BJ (cell line): ENCODE measurements at regions not wholly inside any gene's neighbourhood (a gene's known extent, or its start where the extent isn't known, plus 50 kb on each side); places are given as distances from the start of the nearest gene placed in this dataset.
"Not testable (repeated sequence)": the region's sequence is repeated elsewhere in the genome, so short reads cannot be mapped to it uniquely, and the experiment has no call there.

Experiments
- CTCF ChIA-PET: fragments of 350-600 bp; formaldehyde crosslinking; extraction: SDS; loops from one replicate; lab custom pipeline; 2021; ENCODE audit warnings: antibody characterized with exemption, inconsistent platforms; lab: Yijun Ruan, JAX
- POLR2A ChIA-PET: fragments of 300-600 bp; sonication (Branson Sonifier 250); formaldehyde crosslinking; extraction: SDS; loops from one replicate; lab custom pipeline; 2021; ENCODE audit warnings: antibody characterized with exemption; lab: Charles Lee
- DNase-seq: peaks from one replicate; pipeline ENCODE4 v3.0.0-alpha.2; 2011; ENCODE audit warnings: low read depth
- H3K27me3 ChIP-seq: 2 replicates; pipeline ENCODE4 v1.6.0; 2011; ENCODE audit warnings: low read length; ENCODE audit not compliant: control insufficient read depth, insufficient read depth
- H3K36me3 ChIP-seq: 2 replicates; pipeline ENCODE4 v1.5.1; 2011; ENCODE audit warnings: low read length; ENCODE audit not compliant: control insufficient read depth, insufficient read depth
- H3K4me3 ChIP-seq: 2 replicates; pipeline ENCODE4 v1.5.1; 2011; ENCODE audit warnings: low read depth, mild to moderate bottlenecking, control low read depth, low read length
- CTCF ChIP-seq: IDR thresholded peaks from 2 replicates; pipeline ENCODE4 v1.5.1; 2011; ENCODE audit warnings: low read depth, mild to moderate bottlenecking, control low read depth, inconsistent platforms, low read length, moderate library complexity; ENCODE audit not compliant: insufficient read depth

- CTCF ChIA-PET = no interaction called here
- H3K36me3 ChIP-seq = no peaks in the 10 kb centered on the region
- DNase-seq = no peak
- peaks cover 5% of the 10 kb centered on the region for H3K27me3 ChIP-seq
- no peak for TF ChIP-seq CTCF
- H3K4me3 ChIP-seq = no peak overlapping the region
- POLR2A ChIA-PET = no interaction called here
These were observed 63.2 kb upstream of the ATP5MC3 start for GRCh38 chr2:175244697-175245096.

- Histone ChIP-seq H3K27me3 (peaks cover 1% of the 10 kb centered on the region), H3K4me3 (no peak overlapping the region), H3K36me3 (no peaks in the 10 kb centered on the region)
- TF ChIP-seq CTCF = no peak
- ChIA-PET CTCF (interaction anchor here (1.7 kb wide), 1 partner anchor 10 kb away, joined by 6 read pairs; no protein-coding TSS in a partner anchor), POLR2A (no interaction called here)
- no peak for DNase-seq
These were observed 60.2 kb upstream of the ATP5MC3 start for GRCh38 chr2:175241691-175242090.

- CTCF ChIA-PET = interaction anchor here (1.4 kb wide), 1 partner anchor 11 kb away, joined by 8 read pairs; no protein-coding TSS in a partner anchor
- POLR2A ChIA-PET = not testable (repeated sequence)
These were observed 58.5 kb upstream of the ATP5MC3 start for GRCh38 chr2:175240033-175240432.

GRCh38 chr2:175236930-175237329, 55.4 kb upstream of the ATP5MC3 start:
- no peak for DNase-seq
- Histone ChIP-seq H3K36me3 (no peaks in the 10 kb centered on the region), H3K4me3 (no peak overlapping the region), H3K27me3 (peaks cover 12% of the 10 kb centered on the region)
- no peak for TF ChIP-seq CTCF
- ChIA-PET POLR2A (no interaction called here), CTCF (no interaction called here)

More at GRCh38 chr2:175240033-175240432, 58.5 kb upstream of the ATP5MC3 start:
- not testable (repeated sequence) for H3K36me3 ChIP-seq, H3K4me3 ChIP-seq, H3K27me3 ChIP-seq, DNase-seq

- Histone ChIP-seq H3K4me3 (no peak overlapping the region), H3K36me3 (no peaks in the 10 kb centered on the region), H3K27me3 (peaks cover 14% of the 10 kb centered on the region)
- ChIA-PET POLR2A (no interaction called here), CTCF (interaction anchor here (1.0 kb wide), 1 partner anchor 17 kb away, joined by 3 read pairs; no protein-coding TSS in a partner anchor)
- no peak for DNase-seq
- TF ChIP-seq CTCF = no peak
These were observed 53.1 kb upstream of the ATP5MC3 start for GRCh38 chr2:175234650-175235049.

- H3K36me3 ChIP-seq = no peaks in the 10 kb centered on the region
- TF ChIP-seq CTCF = no peak
- ChIA-PET CTCF (interaction anchor here (1.0 kb wide), 1 partner anchor 17 kb away, joined by 3 read pairs; no protein-coding TSS in a partner anchor), POLR2A (no interaction called here)
- peaks cover 14% of the 10 kb centered on the region for H3K27me3 ChIP-seq
- no peak for DNase-seq
- no peak overlapping the region for H3K4me3 ChIP-seq
These were observed 52.6 kb upstream of the ATP5MC3 start for GRCh38 chr2:175234153-175234552.
